ENCODE measurements at regions not wholly inside any gene's neighbourhood (a gene's known extent, or its start where the extent isn't known, plus 50 kb on each side); places are given as distances from the start of the nearest gene placed in this dataset.

DNA sequence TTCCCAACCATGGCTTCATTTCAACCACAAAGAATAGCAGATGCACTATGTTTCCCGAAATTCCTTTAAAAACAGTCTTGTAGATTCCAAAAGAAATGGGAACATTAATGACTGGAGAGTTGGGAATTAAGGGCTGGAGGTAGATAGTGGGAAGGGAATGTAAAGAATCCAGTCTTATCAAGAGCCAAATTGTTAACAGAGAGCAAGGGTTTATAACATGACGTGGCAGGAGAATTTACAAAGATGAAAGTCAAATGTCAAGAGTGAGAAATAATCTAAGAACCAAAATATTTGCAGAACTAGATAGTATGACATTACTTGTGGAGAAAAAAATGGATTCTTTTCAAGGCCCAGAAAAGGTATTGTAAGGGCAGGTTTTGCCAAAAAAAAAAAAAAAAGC, 200.9 kb downstream of the GRIN2B start:
- no peak overlapping the region for H2AFZ ChIP-seq (ENCODE audit: low read depth, low read length, poor library complexity, severe bottlenecking)
- no peak overlapping the region for H3K4me2 ChIP-seq (ENCODE audit: low read length)
- intact Hi-C loops (cut with micrococcal nuclease), result no loop called here
- no peak overlapping the region for H3K27ac ChIP-seq (ENCODE audit: low read depth, low read length)
- RAD21 ChIA-PET (ENCODE audit: low non-redundant PET in 1 of 2, low total read pairs in 2 of 2, uncharacterized antibody in 2 of 2, unreplicated experiment in 2 of 2), result no interaction called here
- DNase-seq (ENCODE audit: low read depth, low spot score), result no peak
- CTCF ChIA-PET, result no interaction called here
- H4K20me1 ChIP-seq (ENCODE audit: insufficient read depth), result no peaks in the 10 kb centered on the region
- H3K9me2 ChIP-seq (ENCODE audit: insufficient read depth), result no peaks in the 10 kb centered on the region
- H3K4me3 ChIP-seq (replicated peaks in 1 of 2; ENCODE audit: low read depth in 1 of 2, low read length in 2 of 2), result no peak overlapping the region
- TF ChIP-seq, protein P1, sequence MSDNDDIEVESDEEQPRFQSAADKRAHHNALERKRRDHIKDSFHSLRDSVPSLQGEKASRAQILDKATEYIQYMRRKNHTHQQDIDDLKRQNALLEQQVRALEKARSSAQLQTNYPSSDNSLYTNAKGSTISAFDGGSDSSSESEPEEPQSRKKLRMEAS (IDR thresholded peaks at IDR 0.05), result no peak
- TF ChIP-seq SRF (IDR thresholded peaks at IDR 0.05; ENCODE audit: low read depth) (no peak), ZNF274 (IDR thresholded peaks at IDR 0.05; ENCODE audit: low read depth, low read length) (no peak), CEBPB (IDR thresholded peaks at IDR 0.05; ENCODE audit: low read depth) (no peak), SIN3A (IDR thresholded peaks at IDR 0.05; ENCODE audit: low read depth) (no peak), ZFX (IDR thresholded peaks at IDR 0.05) (no peak), FOSL1 (IDR thresholded peaks at IDR 0.05; ENCODE audit: low read depth) (no peak), POLR2AphosphoS5 (IDR thresholded peaks at IDR 0.05; ENCODE audit: low read depth, low read length) (no peak), TCF7L2 (IDR thresholded peaks at IDR 0.05; ENCODE audit: borderline replicate concordance, extremely low read depth, insufficient read depth, insufficient read length) (no peak), ELF1 (IDR thresholded peaks at IDR 0.05; ENCODE audit: borderline replicate concordance, low read depth) (no peak), ATF3 (IDR thresholded peaks at IDR 0.05) (no peak), POLR2A (IDR thresholded peaks at IDR 0.05; ENCODE audit: borderline replicate concordance, extremely low read depth, insufficient read depth, insufficient read length) (no peak), JUND (IDR thresholded peaks at IDR 0.05) (no peak)
- TF ChIP-seq, protein P2, sequence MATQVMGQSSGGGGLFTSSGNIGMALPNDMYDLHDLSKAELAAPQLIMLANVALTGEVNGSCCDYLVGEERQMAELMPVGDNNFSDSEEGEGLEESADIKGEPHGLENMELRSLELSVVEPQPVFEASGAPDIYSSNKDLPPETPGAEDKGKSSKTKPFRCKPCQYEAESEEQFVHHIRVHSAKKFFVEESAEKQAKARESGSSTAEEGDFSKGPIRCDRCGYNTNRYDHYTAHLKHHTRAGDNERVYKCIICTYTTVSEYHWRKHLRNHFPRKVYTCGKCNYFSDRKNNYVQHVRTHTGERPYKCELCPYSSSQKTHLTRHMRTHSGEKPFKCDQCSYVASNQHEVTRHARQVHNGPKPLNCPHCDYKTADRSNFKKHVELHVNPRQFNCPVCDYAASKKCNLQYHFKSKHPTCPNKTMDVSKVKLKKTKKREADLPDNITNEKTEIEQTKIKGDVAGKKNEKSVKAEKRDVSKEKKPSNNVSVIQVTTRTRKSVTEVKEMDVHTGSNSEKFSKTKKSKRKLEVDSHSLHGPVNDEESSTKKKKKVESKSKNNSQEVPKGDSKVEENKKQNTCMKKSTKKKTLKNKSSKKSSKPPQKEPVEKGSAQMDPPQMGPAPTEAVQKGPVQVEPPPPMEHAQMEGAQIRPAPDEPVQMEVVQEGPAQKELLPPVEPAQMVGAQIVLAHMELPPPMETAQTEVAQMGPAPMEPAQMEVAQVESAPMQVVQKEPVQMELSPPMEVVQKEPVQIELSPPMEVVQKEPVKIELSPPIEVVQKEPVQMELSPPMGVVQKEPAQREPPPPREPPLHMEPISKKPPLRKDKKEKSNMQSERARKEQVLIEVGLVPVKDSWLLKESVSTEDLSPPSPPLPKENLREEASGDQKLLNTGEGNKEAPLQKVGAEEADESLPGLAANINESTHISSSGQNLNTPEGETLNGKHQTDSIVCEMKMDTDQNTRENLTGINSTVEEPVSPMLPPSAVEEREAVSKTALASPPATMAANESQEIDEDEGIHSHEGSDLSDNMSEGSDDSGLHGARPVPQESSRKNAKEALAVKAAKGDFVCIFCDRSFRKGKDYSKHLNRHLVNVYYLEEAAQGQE (IDR thresholded peaks at IDR 0.05; ENCODE audit: low read depth), result no peak
- H3K36me3 ChIP-seq (ENCODE audit: control insufficient read depth in 1 of 2, insufficient read depth in 2 of 2, low read length in 2 of 2), result no peaks in the 10 kb centered on the region
- no TSS peak for BruUV-seq (replicated peaks)
- no peaks in the 10 kb centered on the region for H3K79me2 ChIP-seq (ENCODE audit: insufficient read depth, low read length)
- no peaks in the 10 kb centered on the region for H3K27me3 ChIP-seq (ENCODE audit: insufficient read depth, low read length)
- no peaks in the 10 kb centered on the region for H3K4me1 ChIP-seq (ENCODE audit: control insufficient read depth in 1 of 2, insufficient read depth in 2 of 2, low read length in 2 of 2)
- no peak overlapping the region for H3K9ac ChIP-seq (ENCODE audit: low read length)
- POLR2A ChIA-PET, result no interaction called here
- no peak for ATAC-seq
- no peaks in the 10 kb centered on the region for H3K9me3 ChIP-seq (ENCODE audit: control insufficient read depth in 1 of 2, insufficient read depth in 1 of 2, low read depth in 1 of 2, low read length in 2 of 2)

Data from HCT116 (cell line).